ENCODE measurements at regions not wholly inside any gene's neighbourhood (a gene's known extent, or its start where the extent isn't known, plus 50 kb on each side); places are given as distances from the start of the nearest gene placed in this dataset.

DNA sequence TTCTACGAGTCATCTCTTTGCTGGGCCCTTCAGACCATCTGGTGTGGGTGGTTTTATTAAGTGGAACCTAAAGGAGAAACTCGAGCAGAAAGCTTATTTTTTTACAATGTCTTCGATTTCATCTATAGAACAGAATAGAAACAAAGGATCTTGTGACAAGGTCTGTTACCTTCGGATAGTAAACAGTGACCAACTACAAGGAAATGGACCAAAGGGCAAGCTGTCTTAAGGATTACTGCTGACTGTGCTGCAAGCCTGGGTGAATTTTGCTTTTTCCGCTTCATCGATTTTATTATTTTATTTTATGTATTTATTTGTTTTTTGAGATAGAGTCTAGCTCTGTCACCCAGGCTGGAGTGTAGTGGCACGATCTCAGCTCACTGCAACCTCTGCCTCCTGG is 348.9 kb upstream of the ERCC4 start:
- no peak overlapping the region for H3K18ac ChIP-seq (ENCODE audit: low read depth, low read length)
- no peak overlapping the region for H3K4ac ChIP-seq (ENCODE audit: low read depth, low read length)
- H3K9me1 ChIP-seq (ENCODE audit: insufficient read depth, low read length): no peaks in the 10 kb centered on the region
- H4K8ac ChIP-seq (ENCODE audit: low read depth in 2 of 2, low read length in 2 of 2): no peak overlapping the region
- H4K20me1 ChIP-seq (ENCODE audit: insufficient read depth, low read length): no peaks in the 10 kb centered on the region
- dilution Hi-C loops (cut with HindIII; ENCODE audit: low sequenced_read_pairs, unreplicated experiment): no loop called here
- ChIA-PET CTCF (no interaction called here), POLR2A (ENCODE audit: unreplicated experiment) (no interaction called here)
- H4K91ac ChIP-seq (ENCODE audit: insufficient read depth, low read depth, low read length): no peak overlapping the region
- no peaks in the 10 kb centered on the region for H3K4me1 ChIP-seq (ENCODE audit: control insufficient read depth, insufficient read depth, low read length)
- H4K5ac ChIP-seq (ENCODE audit: low read depth, low read length): no peak overlapping the region
- no peak overlapping the region for H3K14ac ChIP-seq (replicated peaks; ENCODE audit: low read depth, low read length)
- no TSS peak for BruUV-seq (replicated peaks)
- H2BK5ac ChIP-seq (ENCODE audit: low read depth, low read length, poor library complexity, severe bottlenecking): no peak overlapping the region
- no peak overlapping the region for H3K9ac ChIP-seq (ENCODE audit: low read depth, low read length)
- H2AK5ac ChIP-seq (ENCODE audit: low read depth, low read length): no peak overlapping the region
- H2AFZ ChIP-seq (replicated peaks; ENCODE audit: low read length, poor library complexity): no peak overlapping the region
- ATAC-seq (ENCODE audit: low read depth): no peak
- no peaks in the 10 kb centered on the region for H3K36me3 ChIP-seq (ENCODE audit: control insufficient read depth, insufficient read depth, low read length)
- DNase-seq: no peak
- H3K27me3 ChIP-seq (ENCODE audit: control insufficient read depth, insufficient read depth, low read length): no peaks in the 10 kb centered on the region
- H3K27ac ChIP-seq (ENCODE audit: insufficient read depth, low read length): no peak overlapping the region
- H3K4me2 ChIP-seq (ENCODE audit: low read depth, low read length): no peak overlapping the region
- no peaks in the 10 kb centered on the region for H3K79me1 ChIP-seq (ENCODE audit: low read depth in 1 of 2, low read length in 2 of 2)
- in situ Hi-C loops (cut with MboI; ENCODE audit: low sequenced_read_pairs): no loop called here
- H2BK20ac ChIP-seq (ENCODE audit: low read depth, low read length): no peak overlapping the region
- no peak overlapping the region for H3K56ac ChIP-seq (ENCODE audit: extremely low read depth, insufficient read depth, low read length)
- no peak for TF ChIP-seq CTCF (conservative IDR thresholded peaks at IDR 0.05; ENCODE audit: low read depth, low read length)
- H3K9me3 ChIP-seq (ENCODE audit: control insufficient read depth, insufficient read depth, low read length): peaks cover 9% of the 10 kb centered on the region
- H2AK9ac ChIP-seq (replicated peaks; ENCODE audit: low read depth, low read length, poor library complexity): no peak overlapping the region
- intact Hi-C loops (cut with micrococcal nuclease): no loop called here
- WGBS, 2 experiments (ENCODE audit: extremely low coverage in 2 of 2, insufficient read length in 1 of 2): 17% methylated on average over 1 of the region's 7 CpGs; no CpG with 5 or more reads in 1 of the 2 experiments
- no peak overlapping the region for H2BK15ac ChIP-seq (ENCODE audit: low read depth, low read length)
- no peak overlapping the region for H2BK120ac ChIP-seq (ENCODE audit: low read depth, low read length)
- H3K4me3 ChIP-seq (ENCODE audit: insufficient read depth, low read depth, low read length): no peak overlapping the region
- no peak overlapping the region for H3K23ac ChIP-seq (ENCODE audit: low read depth, low read length)

Measured in IMR-90 (cell line).